Left ventricle myocardium inferior (tissue), 1 donor: ENCODE measurements at regions not wholly inside any gene's neighbourhood (a gene's known extent, or its start where the extent isn't known, plus 50 kb on each side); places are given as distances from the start of the nearest gene placed in this dataset.

Source experiments
- DNase-seq: peaks from one replicate; pipeline ENCODE4 v3.0.0-alpha.2; 2020
- H3K27ac ChIP-seq: fragments of 200-600 bp; replicated peaks from 2 replicates; pipeline ENCODE4 v1.8.0; 2021
- H3K27me3 ChIP-seq: fragments of 200-600 bp; 2 replicates; pipeline ENCODE4 v1.8.0; 2021; ENCODE audit warnings: low read depth
- H3K36me3 ChIP-seq: fragments of 200-600 bp; 2 replicates; pipeline ENCODE4 v1.8.0; 2021
- H3K4me1 ChIP-seq: fragments of 200-600 bp; 2 replicates; pipeline ENCODE4 v1.8.0; 2021
- H3K4me3 ChIP-seq: fragments of 200-600 bp; 2 replicates; pipeline ENCODE4 v1.8.0; 2021; ENCODE audit warnings: mild to moderate bottlenecking, moderate library complexity
- H3K9me3 ChIP-seq: fragments of 200-600 bp; replicated peaks from 2 replicates; pipeline ENCODE4 v1.8.0; 2021
- intact Hi-C: fragments of 100-400 bp; cut with micrococcal nuclease; formaldehyde crosslinking; loops from one replicate; pipeline ENCODE4 v1.11.0; 2022
- TF ChIP-seq, protein P1 (sequence below): fragments of 200-600 bp; IDR thresholded peaks from 2 replicates; pipeline ENCODE4 v1.8.0; 2021; ENCODE audit warnings: antibody characterized with exemption, mild to moderate bottlenecking, borderline replicate concordance
- donor health status: DM: no; HTN: yes; CAD: no; lungs with severe emphysema.

DNA sequence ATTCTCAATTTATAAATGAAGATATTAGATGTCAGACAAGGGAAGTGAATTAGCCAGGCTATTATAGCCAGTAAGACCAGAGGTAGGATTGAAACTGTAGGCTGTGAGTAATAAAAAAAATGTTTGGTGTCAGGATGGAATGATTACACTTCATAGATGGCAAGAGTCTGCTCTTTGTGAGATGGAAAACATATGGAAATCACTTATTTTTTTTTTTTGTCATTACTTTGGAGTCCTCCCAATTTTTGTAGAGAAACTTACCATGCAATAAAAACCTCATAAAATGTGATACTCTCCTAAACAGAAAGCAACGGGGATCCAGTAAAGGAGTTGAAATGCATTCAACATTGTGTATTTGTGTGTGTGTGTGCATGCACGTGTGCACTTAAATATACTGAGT is 532.7 kb upstream of the CDH8 start:
- no peak for DNase-seq
- intact Hi-C loops = no loop called here
- H3K27ac ChIP-seq = no peak overlapping the region
- no peak overlapping the region for H3K4me3 ChIP-seq
- H3K4me1 ChIP-seq = no peaks in the 10 kb centered on the region
- no peaks in the 10 kb centered on the region for H3K27me3 ChIP-seq
- no peaks in the 10 kb centered on the region for H3K9me3 ChIP-seq
- TF ChIP-seq, protein P1, sequence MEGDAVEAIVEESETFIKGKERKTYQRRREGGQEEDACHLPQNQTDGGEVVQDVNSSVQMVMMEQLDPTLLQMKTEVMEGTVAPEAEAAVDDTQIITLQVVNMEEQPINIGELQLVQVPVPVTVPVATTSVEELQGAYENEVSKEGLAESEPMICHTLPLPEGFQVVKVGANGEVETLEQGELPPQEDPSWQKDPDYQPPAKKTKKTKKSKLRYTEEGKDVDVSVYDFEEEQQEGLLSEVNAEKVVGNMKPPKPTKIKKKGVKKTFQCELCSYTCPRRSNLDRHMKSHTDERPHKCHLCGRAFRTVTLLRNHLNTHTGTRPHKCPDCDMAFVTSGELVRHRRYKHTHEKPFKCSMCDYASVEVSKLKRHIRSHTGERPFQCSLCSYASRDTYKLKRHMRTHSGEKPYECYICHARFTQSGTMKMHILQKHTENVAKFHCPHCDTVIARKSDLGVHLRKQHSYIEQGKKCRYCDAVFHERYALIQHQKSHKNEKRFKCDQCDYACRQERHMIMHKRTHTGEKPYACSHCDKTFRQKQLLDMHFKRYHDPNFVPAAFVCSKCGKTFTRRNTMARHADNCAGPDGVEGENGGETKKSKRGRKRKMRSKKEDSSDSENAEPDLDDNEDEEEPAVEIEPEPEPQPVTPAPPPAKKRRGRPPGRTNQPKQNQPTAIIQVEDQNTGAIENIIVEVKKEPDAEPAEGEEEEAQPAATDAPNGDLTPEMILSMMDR = no peak
- no peaks in the 10 kb centered on the region for H3K36me3 ChIP-seq

DNA sequence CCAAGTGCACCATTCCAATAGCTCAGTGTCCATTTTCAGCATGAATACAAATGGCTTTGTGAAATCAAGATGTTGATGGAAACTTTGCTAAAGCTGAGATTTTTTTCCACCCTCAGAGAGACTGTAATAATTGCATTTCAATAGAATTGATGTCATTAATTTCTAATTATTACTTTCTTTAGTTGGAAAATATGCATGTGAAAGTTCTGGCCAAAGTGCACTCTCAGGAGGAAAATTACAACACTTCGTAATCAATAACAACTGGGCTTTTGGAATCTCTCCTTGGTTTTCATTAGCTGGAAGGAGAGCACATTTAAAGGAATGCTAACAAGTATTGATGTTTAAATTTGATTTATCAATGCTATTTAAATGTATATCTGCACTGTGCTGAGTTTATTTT is 529.5 kb upstream of the CDH8 start:
- intact Hi-C loops = no loop called here
- no peak for DNase-seq
- TF ChIP-seq, protein P1 = no peak
- H3K4me1 ChIP-seq = no peaks in the 10 kb centered on the region
- H3K4me3 ChIP-seq = no peak overlapping the region
- no peaks in the 10 kb centered on the region for H3K9me3 ChIP-seq
- no peaks in the 10 kb centered on the region for H3K36me3 ChIP-seq
- H3K27me3 ChIP-seq = no peaks in the 10 kb centered on the region
- no peak overlapping the region for H3K27ac ChIP-seq

DNA sequence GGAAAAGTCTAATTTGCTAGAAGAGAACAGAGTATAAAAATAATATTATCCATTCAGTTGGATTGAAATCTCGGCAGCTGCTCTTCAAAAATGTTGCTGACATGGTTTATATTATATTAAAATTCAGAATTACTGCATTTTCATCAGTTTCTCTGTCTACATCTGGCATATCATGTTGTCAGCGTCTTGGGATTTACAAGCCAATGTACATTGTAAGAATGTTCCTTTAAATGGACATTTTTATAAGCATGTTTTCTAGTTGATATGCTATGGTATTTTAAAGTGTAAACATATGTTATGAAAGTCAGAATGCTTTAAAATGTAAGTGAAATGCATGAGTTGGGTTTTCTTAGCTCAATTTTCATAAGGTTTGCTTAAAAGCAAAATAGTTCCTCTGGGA is 528.1 kb upstream of the CDH8 start:
- no peak for DNase-seq
- TF ChIP-seq, protein P1 = no peak
- Histone ChIP-seq H3K27ac (no peak overlapping the region), H3K9me3 (no peaks in the 10 kb centered on the region), H3K4me1 (no peaks in the 10 kb centered on the region), H3K4me3 (no peak overlapping the region), H3K36me3 (no peaks in the 10 kb centered on the region), H3K27me3 (no peaks in the 10 kb centered on the region)
- intact Hi-C loops = no loop called here

DNA sequence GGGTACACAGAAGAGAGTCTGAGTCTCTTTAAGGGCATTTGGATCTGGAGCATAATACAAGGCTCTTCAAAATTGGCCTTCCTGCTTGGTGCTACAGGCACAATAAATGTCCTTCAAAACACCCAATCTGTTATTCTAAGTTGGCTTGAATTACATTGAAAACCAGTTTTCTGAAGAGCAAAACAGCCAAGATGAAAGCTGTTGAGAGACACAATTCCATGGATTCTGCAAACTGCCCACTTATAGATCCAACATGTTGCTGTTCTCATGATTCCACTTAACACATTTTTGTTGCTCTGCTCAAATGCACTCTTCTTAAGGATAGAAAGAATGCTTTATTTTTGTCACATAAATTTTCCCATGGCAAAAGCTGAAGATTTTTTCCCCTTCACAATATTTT is 525.9 kb upstream of the CDH8 start:
- Histone ChIP-seq H3K4me1 (no peaks in the 10 kb centered on the region), H3K4me3 (no peak overlapping the region), H3K36me3 (no peaks in the 10 kb centered on the region), H3K27me3 (no peaks in the 10 kb centered on the region), H3K9me3 (peaks cover 5% of the 10 kb centered on the region), H3K27ac (no peak overlapping the region)
- intact Hi-C loops = no loop called here
- TF ChIP-seq, protein P1 = no peak
- no peak for DNase-seq

DNA sequence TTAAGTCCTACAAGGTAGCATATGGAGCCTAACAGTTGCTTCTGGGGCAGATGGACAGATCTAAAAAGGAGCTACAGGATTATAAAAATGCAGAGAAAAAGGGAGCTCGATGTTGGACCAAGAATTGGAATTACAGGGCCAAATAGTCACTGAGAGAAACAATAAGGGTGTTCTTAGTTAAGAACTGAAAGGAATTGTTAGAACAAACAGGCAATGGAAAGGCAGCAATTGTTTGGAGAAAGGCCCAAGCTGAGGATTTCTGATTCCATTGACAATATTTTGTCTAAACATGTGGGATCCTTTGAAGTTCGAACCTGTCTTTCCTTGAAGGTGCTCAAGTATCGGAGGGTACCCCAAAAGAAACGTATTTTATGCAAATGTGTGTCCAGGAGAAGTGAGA is 513.6 kb upstream of the CDH8 start:
- Histone ChIP-seq H3K36me3 (no peaks in the 10 kb centered on the region), H3K4me1 (no peaks in the 10 kb centered on the region), H3K27ac (no peak overlapping the region), H3K4me3 (no peak overlapping the region), H3K27me3 (no peaks in the 10 kb centered on the region), H3K9me3 (peaks cover 9% of the 10 kb centered on the region)
- intact Hi-C loops = no loop called here
- DNase-seq = no peak
- TF ChIP-seq, protein P1 = no peak

DNA sequence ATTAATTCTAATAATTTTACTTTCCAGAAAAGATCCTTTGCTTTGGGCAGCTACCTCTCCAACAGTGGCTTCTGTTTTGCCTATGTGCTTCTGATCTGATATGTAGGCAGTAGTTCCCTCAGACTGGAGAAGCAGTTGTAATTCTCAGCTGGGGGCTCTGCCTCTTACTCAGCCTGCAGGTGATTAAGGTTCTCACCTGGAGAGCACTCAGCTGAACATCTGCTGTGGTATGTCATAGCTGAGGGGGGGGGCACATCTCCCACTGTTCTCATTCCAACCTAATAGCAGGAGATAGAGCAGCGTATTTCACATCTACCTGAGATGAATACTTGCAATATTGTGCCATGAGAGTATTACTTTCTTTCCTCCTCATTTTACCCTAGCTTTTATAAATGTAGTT is 511.9 kb upstream of the CDH8 start:
- H3K27me3 ChIP-seq = no peaks in the 10 kb centered on the region
- peaks cover 9% of the 10 kb centered on the region for H3K9me3 ChIP-seq
- no peak overlapping the region for H3K27ac ChIP-seq
- intact Hi-C loops = no loop called here
- no peak overlapping the region for H3K4me3 ChIP-seq
- no peaks in the 10 kb centered on the region for H3K36me3 ChIP-seq
- no peak for DNase-seq
- H3K4me1 ChIP-seq = no peaks in the 10 kb centered on the region
- TF ChIP-seq, protein P1 = no peak
